SK-N-SH (cell line): ENCODE measurements at regions not wholly inside any gene's neighbourhood (a gene's known extent, or its start where the extent isn't known, plus 50 kb on each side); places are given as distances from the start of the nearest gene placed in this dataset.
"Not testable (repeated sequence)": the region's sequence is repeated elsewhere in the genome, so short reads cannot be mapped to it uniquely, and the experiment has no call there.

ENCODE experiments used
- CTCF ChIA-PET: fragments of 300-600, 350-600 bp; formaldehyde crosslinking; extraction: SDS; loops from one replicate; lab custom pipeline; 2021; lab: Yijun Ruan, JAX
- POLR2A ChIA-PET: fragments of 350-600 bp; sonication (Branson Sonifier 250); formaldehyde crosslinking; extraction: SDS; loops from one replicate; lab custom pipeline; 2020; ENCODE audit warnings: antibody characterized with exemption, inconsistent platforms; lab: Yijun Ruan, JAX
- DNase-seq: peaks from one replicate; pipeline ENCODE4 v3.0.0; 2012
- H2AFZ ChIP-seq: fragments of 200-600 bp; sonication (generic); 2 replicates; pipeline ENCODE4 v1.8.1; 2016; ENCODE audit warnings: antibody characterized with exemption, mild to moderate bottlenecking, low read depth
- H3F3A ChIP-seq: fragments of 200-600 bp; sonication (generic); replicated peaks from 2 replicates; pipeline ENCODE3; 2016; ENCODE audit warnings: antibody characterized with exemption, mild to moderate bottlenecking; ENCODE audit not compliant: insufficient read depth
- H3K27ac ChIP-seq, 2 experiments: fragments of 200-500 bp in 1 of 2; fragments of 200-600 bp in 1 of 2; sonication (Bioruptor generic) in 1 of 2; sonication (generic), shearing (Covaris generic) in 1 of 2; 2 replicates each; pipeline versions ENCODE4 v1.5.1 to v1.6.1; 2014 to 2016; ENCODE audit warnings: low read depth in 2 of 2, inconsistent platforms in 1 of 2, low read length in 1 of 2, mild to moderate bottlenecking in 1 of 2, mixed read lengths in 1 of 2
- H3K27me3 ChIP-seq: fragments of 200-600 bp; sonication (generic), shearing (Covaris generic); 2 replicates; pipeline ENCODE4 v1.6.1; 2016; ENCODE audit warnings: mixed run types; ENCODE audit not compliant: insufficient read depth
- H3K36me3 ChIP-seq, 2 experiments: fragments of 200-500 bp in 1 of 2; fragments of 200-600 bp in 1 of 2; sonication (Bioruptor generic) in 1 of 2; sonication (generic) in 1 of 2; replicated peaks in 1 of 2; 2 replicates each; pipeline versions ENCODE3 to v1.5.1; 2014 to 2016; ENCODE audit warnings: low read length in 1 of 2, mild to moderate bottlenecking in 1 of 2; ENCODE audit not compliant: insufficient read depth in 2 of 2, control insufficient read depth in 1 of 2
- H3K4me1 ChIP-seq, 2 experiments: fragments of 200-500 bp in 1 of 2; fragments of 200-600 bp in 1 of 2; sonication (Bioruptor generic) in 1 of 2; sonication (generic), shearing (Covaris generic) in 1 of 2; 2 replicates each; pipeline versions ENCODE4 v1.5.1 to v1.6.1; 2014 to 2016; ENCODE audit warnings: low read depth in 1 of 2, low read length in 1 of 2, mixed run types in 1 of 2; ENCODE audit not compliant: insufficient read depth in 2 of 2, control insufficient read depth in 1 of 2
- H3K4me2 ChIP-seq: fragments of 200-600 bp; sonication (generic), shearing (Covaris generic); 2 replicates; pipeline ENCODE4 v1.6.1; 2017; ENCODE audit warnings: mixed run types
- H3K4me3 ChIP-seq, 2 experiments: fragments of 200-500 bp in 1 of 2; fragments of 200-600 bp in 1 of 2; sonication (Bioruptor generic) in 1 of 2; sonication (generic), shearing (Covaris generic) in 1 of 2; 2 replicates each; pipeline versions ENCODE4 v1.5.1 to v1.8.1; 2014 to 2016; ENCODE audit warnings: low read depth in 2 of 2, inconsistent platforms in 1 of 2, low read length in 1 of 2, mild to moderate bottlenecking in 1 of 2, mixed read lengths in 1 of 2, moderate library complexity in 1 of 2
- H3K79me2 ChIP-seq: fragments of 200-600 bp; sonication (generic); 2 replicates; pipeline ENCODE4 v1.8.1; 2017; ENCODE audit warnings: mild to moderate bottlenecking; ENCODE audit not compliant: insufficient read depth
- H3K9ac ChIP-seq: fragments of 200-600 bp; sonication (generic); 2 replicates; pipeline ENCODE4 v1.6.1; 2017; ENCODE audit warnings: mixed run types
- H3K9me2 ChIP-seq: fragments of 200-600 bp; sonication (generic); 2 replicates; pipeline ENCODE4 v1.6.1; 2017; ENCODE audit warnings: mixed run types
- H3K9me3 ChIP-seq: fragments of 200-600 bp; sonication (generic); 2 replicates; pipeline ENCODE4 v1.6.1; 2017; ENCODE audit warnings: mixed run types, mild to moderate bottlenecking, moderate library complexity
- H4K20me1 ChIP-seq: fragments of 200-600 bp; sonication (generic); 2 replicates; pipeline ENCODE4 v1.6.1; 2017; ENCODE audit warnings: mild to moderate bottlenecking, mixed run types; ENCODE audit not compliant: insufficient read depth
- WGBS: methylation state at CpG from one replicate; pipeline ENCODE4 v1.1.6; 2017; ENCODE audit warnings: low lambda C conversion rate; 5-methylcytosine and 5-hydroxymethylcytosine counted together

GRCh38 chr2:110285002-110285401, 72.7 kb upstream of the MTLN start:
- POLR2A ChIA-PET, CTCF ChIA-PET: not testable (repeated sequence)
- WGBS, result no CpG with 5 or more reads among the region's 8 CpGs

GRCh38 chr2:110280804-110281203, 68.5 kb upstream of the MTLN start:
- H3K9me3 ChIP-seq, H4K20me1 ChIP-seq, H2AFZ ChIP-seq, H3K9ac ChIP-seq, H3F3A ChIP-seq, H3K79me2 ChIP-seq, H3K4me3 ChIP-seq, H3K36me3 ChIP-seq, H3K27me3 ChIP-seq, H3K4me1 ChIP-seq, H3K9me2 ChIP-seq, POLR2A ChIA-PET, CTCF ChIA-PET, H3K4me2 ChIP-seq, H3K27ac ChIP-seq, DNase-seq: not testable (repeated sequence)
- 100% methylated on average over 2 of the region's 4 CpGs for WGBS

More at GRCh38 chr2:110285002-110285401, 72.7 kb upstream of the MTLN start:
- not testable (repeated sequence) for H3K27me3 ChIP-seq, DNase-seq, H3K4me1 ChIP-seq, H4K20me1 ChIP-seq, H3K4me3 ChIP-seq, H3K9me2 ChIP-seq, H3K36me3 ChIP-seq, H3K27ac ChIP-seq, H3K79me2 ChIP-seq, H3F3A ChIP-seq, H2AFZ ChIP-seq, H3K4me2 ChIP-seq, H3K9me3 ChIP-seq, H3K9ac ChIP-seq

GRCh38 chr2:110277054-110277453, 64.7 kb upstream of the MTLN start:
- WGBS, result no CpG with 5 or more reads among the region's 6 CpGs
- H4K20me1 ChIP-seq, H2AFZ ChIP-seq, H3K27ac ChIP-seq, H3K79me2 ChIP-seq, H3K4me2 ChIP-seq, H3K4me3 ChIP-seq, CTCF ChIA-PET, DNase-seq, H3K9me2 ChIP-seq, H3F3A ChIP-seq, H3K4me1 ChIP-seq, H3K27me3 ChIP-seq, H3K36me3 ChIP-seq, H3K9ac ChIP-seq, POLR2A ChIA-PET, H3K9me3 ChIP-seq: not testable (repeated sequence)

- H3K79me2 ChIP-seq, H3K9me3 ChIP-seq, DNase-seq, H4K20me1 ChIP-seq, H3K4me1 ChIP-seq, H3F3A ChIP-seq, H3K27ac ChIP-seq, H3K36me3 ChIP-seq, CTCF ChIA-PET, POLR2A ChIA-PET, H3K4me3 ChIP-seq, H3K9ac ChIP-seq, H2AFZ ChIP-seq, H3K9me2 ChIP-seq, H3K27me3 ChIP-seq, H3K4me2 ChIP-seq: not testable (repeated sequence)
- WGBS, result 10% methylated on average over 1 of the region's 2 CpGs
Measured at GRCh38 chr2:110276092-110276491, 63.7 kb upstream of the MTLN start.

GRCh38 chr2:110269674-110270073, 57.3 kb upstream of the MTLN start:
- CTCF ChIA-PET, H3K9me2 ChIP-seq, H3K36me3 ChIP-seq, H3K4me2 ChIP-seq, H3K9me3 ChIP-seq, H3K4me3 ChIP-seq, DNase-seq, H3K27me3 ChIP-seq, H3K79me2 ChIP-seq, H4K20me1 ChIP-seq, H3K4me1 ChIP-seq, H3K27ac ChIP-seq, POLR2A ChIA-PET, H3F3A ChIP-seq, H3K9ac ChIP-seq, H2AFZ ChIP-seq: not testable (repeated sequence)
- 82% methylated on average over 6 of the region's 9 CpGs for WGBS

GRCh38 chr2:110267828-110268407, 55.6 kb upstream of the MTLN start:
- H3K9ac ChIP-seq, H3K27me3 ChIP-seq, H3K4me2 ChIP-seq, H4K20me1 ChIP-seq, H3F3A ChIP-seq, H3K79me2 ChIP-seq, CTCF ChIA-PET, H2AFZ ChIP-seq, DNase-seq, H3K36me3 ChIP-seq, H3K9me3 ChIP-seq, H3K4me1 ChIP-seq, POLR2A ChIA-PET, H3K9me2 ChIP-seq, H3K27ac ChIP-seq, H3K4me3 ChIP-seq: not testable (repeated sequence)
- WGBS, result 100% methylated on average over 1 of the region's 17 CpGs

- H4K20me1 ChIP-seq, H2AFZ ChIP-seq, H3F3A ChIP-seq, H3K4me3 ChIP-seq, H3K9ac ChIP-seq, H3K79me2 ChIP-seq, CTCF ChIA-PET, H3K36me3 ChIP-seq, H3K4me1 ChIP-seq, H3K27me3 ChIP-seq, H3K9me3 ChIP-seq, DNase-seq, H3K27ac ChIP-seq, H3K9me2 ChIP-seq, H3K4me2 ChIP-seq, POLR2A ChIA-PET: not testable (repeated sequence)
- no CpG with 5 or more reads among the region's 1 CpG for whole genome bisulfite sequencing
Measured at GRCh38 chr2:110264804-110265203, 52.5 kb upstream of the MTLN start.
